HL-60 (cell line): ENCODE measurements at regions not wholly inside any gene's neighbourhood (a gene's known extent, or its start where the extent isn't known, plus 50 kb on each side); places are given as distances from the start of the nearest gene placed in this dataset.

Experiments used
- DNase-seq, 2 experiments: peaks; one replicate each; pipeline ENCODE4 v3.0.0-alpha.2; 2010 to 2020; ENCODE audit warnings: low read depth in 1 of 2, low spot score in 1 of 2
- H3K27ac ChIP-seq: fragments of 250-450 bp; sonication (Bioruptor Pico); replicated peaks from 2 replicates; pipeline ENCODE4 v1.5.1; 2020; ENCODE audit warnings: mild to moderate bottlenecking, moderate library complexity
- H3K27me3 ChIP-seq: fragments of 250-450 bp; sonication (Bioruptor Pico); 2 replicates; pipeline ENCODE4 v1.5.1; 2021; ENCODE audit warnings: mild to moderate bottlenecking, moderate library complexity; ENCODE audit not compliant: insufficient read depth, poor library complexity, severe bottlenecking
- H3K4me3 ChIP-seq: replicated peaks from 2 replicates; pipeline ENCODE4 v1.5.1; 2011; ENCODE audit warnings: mild to moderate bottlenecking, control low read depth, low read length; ENCODE audit not compliant: insufficient read depth
- GABPA ChIP-seq: IDR thresholded peaks from 2 replicates; pipeline ENCODE4 v1.6.1; 2012; ENCODE audit warnings: low read depth
- POLR2AphosphoS5 ChIP-seq: IDR thresholded peaks from 2 replicates; pipeline ENCODE4 v1.6.1; 2012; ENCODE audit warnings: low read depth
- SPI1 ChIP-seq: IDR thresholded peaks from 2 replicates; pipeline ENCODE4 v1.6.1; 2012; ENCODE audit warnings: low read depth, mild to moderate bottlenecking, borderline replicate concordance
- TF ChIP-seq, protein P1 (sequence below): IDR thresholded peaks from 2 replicates; pipeline ENCODE4 v1.6.1; 2012; ENCODE audit warnings: low read depth; ENCODE audit not compliant: insufficient replicate concordance
- TF ChIP-seq, protein P2 (sequence below): IDR thresholded peaks from one replicate; pipeline ENCODE4 v1.5.1; 2011; ENCODE audit warnings: low read length, control low read depth, inconsistent platforms; ENCODE audit not compliant: insufficient read depth

DNA sequence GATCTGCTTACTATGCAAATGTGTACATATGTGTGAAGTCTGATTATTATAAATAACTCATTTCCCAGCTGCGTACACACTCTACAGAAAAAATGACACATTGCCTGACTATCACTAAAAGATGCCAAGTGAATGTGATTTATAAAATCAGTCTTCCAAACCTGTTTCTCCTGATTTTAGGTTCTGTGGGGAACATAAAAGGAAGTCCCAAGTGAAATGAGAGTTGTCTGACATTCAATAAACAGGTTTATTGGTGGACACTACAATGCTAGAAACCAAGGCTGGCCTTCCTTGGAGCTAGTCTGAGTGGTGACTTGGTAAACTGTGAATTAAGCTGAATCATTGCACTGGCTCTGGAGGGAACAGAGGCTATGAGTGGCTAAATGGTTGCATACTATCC lies 287.9 kb upstream of the ESRRG start:
- H3K4me3 ChIP-seq = no peak overlapping the region
- H3K27me3 ChIP-seq = no peaks in the 10 kb centered on the region
- H3K27ac ChIP-seq = no peak overlapping the region
- DNase-seq = no peak
- TF ChIP-seq, protein P1, sequence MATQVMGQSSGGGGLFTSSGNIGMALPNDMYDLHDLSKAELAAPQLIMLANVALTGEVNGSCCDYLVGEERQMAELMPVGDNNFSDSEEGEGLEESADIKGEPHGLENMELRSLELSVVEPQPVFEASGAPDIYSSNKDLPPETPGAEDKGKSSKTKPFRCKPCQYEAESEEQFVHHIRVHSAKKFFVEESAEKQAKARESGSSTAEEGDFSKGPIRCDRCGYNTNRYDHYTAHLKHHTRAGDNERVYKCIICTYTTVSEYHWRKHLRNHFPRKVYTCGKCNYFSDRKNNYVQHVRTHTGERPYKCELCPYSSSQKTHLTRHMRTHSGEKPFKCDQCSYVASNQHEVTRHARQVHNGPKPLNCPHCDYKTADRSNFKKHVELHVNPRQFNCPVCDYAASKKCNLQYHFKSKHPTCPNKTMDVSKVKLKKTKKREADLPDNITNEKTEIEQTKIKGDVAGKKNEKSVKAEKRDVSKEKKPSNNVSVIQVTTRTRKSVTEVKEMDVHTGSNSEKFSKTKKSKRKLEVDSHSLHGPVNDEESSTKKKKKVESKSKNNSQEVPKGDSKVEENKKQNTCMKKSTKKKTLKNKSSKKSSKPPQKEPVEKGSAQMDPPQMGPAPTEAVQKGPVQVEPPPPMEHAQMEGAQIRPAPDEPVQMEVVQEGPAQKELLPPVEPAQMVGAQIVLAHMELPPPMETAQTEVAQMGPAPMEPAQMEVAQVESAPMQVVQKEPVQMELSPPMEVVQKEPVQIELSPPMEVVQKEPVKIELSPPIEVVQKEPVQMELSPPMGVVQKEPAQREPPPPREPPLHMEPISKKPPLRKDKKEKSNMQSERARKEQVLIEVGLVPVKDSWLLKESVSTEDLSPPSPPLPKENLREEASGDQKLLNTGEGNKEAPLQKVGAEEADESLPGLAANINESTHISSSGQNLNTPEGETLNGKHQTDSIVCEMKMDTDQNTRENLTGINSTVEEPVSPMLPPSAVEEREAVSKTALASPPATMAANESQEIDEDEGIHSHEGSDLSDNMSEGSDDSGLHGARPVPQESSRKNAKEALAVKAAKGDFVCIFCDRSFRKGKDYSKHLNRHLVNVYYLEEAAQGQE = no peak

DNA sequence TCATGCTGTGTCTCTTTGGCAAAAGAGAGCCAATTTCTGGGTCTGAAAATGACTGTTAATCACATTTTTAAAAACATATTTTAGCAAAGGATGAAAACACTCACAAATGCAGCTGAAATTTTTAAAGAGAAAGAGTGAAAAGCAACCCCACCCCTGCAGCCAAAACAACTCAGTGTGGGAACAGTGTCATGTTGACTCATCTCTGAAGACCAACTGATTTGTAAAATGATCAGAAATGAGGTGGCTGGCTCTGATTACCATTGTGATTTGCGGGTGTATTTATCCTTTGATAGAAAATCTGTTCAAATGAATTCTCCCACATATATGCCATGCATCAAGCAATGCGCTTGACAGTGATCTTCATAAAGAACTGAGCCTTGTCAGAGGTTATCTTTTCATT lies 287.0 kb upstream of the ESRRG start:
- Histone ChIP-seq H3K4me3 (no peak overlapping the region), H3K27ac (no peak overlapping the region), H3K27me3 (no peaks in the 10 kb centered on the region)
- no peak for TF ChIP-seq POLR2AphosphoS5
- no peak for TF ChIP-seq GABPA
- TF ChIP-seq, protein P2, sequence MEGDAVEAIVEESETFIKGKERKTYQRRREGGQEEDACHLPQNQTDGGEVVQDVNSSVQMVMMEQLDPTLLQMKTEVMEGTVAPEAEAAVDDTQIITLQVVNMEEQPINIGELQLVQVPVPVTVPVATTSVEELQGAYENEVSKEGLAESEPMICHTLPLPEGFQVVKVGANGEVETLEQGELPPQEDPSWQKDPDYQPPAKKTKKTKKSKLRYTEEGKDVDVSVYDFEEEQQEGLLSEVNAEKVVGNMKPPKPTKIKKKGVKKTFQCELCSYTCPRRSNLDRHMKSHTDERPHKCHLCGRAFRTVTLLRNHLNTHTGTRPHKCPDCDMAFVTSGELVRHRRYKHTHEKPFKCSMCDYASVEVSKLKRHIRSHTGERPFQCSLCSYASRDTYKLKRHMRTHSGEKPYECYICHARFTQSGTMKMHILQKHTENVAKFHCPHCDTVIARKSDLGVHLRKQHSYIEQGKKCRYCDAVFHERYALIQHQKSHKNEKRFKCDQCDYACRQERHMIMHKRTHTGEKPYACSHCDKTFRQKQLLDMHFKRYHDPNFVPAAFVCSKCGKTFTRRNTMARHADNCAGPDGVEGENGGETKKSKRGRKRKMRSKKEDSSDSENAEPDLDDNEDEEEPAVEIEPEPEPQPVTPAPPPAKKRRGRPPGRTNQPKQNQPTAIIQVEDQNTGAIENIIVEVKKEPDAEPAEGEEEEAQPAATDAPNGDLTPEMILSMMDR = no peak
- TF ChIP-seq SPI1 = no peak
- TF ChIP-seq, protein P1 = no peak
- no peak for DNase-seq

DNA sequence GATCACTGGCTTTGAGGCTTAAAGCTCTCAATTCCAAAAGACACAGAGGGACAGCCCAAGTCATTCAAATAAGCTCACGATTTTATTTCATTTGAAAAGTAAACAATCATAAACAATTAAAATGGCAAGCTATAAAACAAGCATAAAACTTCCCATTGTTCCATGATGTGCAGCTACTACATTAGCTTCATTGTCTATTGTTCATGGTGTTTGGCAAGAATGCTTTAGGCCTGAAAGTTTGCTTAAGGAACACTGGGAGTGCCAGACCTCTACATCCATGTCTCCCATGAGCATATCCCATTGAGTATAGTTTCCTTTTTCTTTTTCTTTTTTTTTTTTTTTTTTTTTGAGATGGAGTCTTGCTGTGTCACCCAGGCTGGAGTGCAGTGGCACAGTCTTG lies 286.1 kb upstream of the ESRRG start:
- no peak overlapping the region for H3K27ac ChIP-seq
- H3K27me3 ChIP-seq = no peaks in the 10 kb centered on the region
- no peak overlapping the region for H3K4me3 ChIP-seq
- DNase-seq = no peak
- TF ChIP-seq, protein P2 = no peak
- TF ChIP-seq, protein P1 = no peak
- no peak for TF ChIP-seq POLR2AphosphoS5
- TF ChIP-seq SPI1 = no peak
- TF ChIP-seq GABPA = no peak
